Smooth muscle cell (in vitro differentiated cells): ENCODE measurements at regions not wholly inside any gene's neighbourhood (a gene's known extent, or its start where the extent isn't known, plus 50 kb on each side); places are given as distances from the start of the nearest gene placed in this dataset.

ENCODE experiments used
- DNase-seq: peaks from one replicate; lab custom pipeline; 2025; ENCODE audit not compliant: unreplicated experiment; lab: John Stamatoyannopoulos, UW
- H2AFZ ChIP-seq: fragments of 200-600 bp; sonication (generic); 2 replicates; pipeline ENCODE4 v1.6.0; 2016; ENCODE audit warnings: antibody characterized with exemption, low read depth, mild to moderate bottlenecking
- H3F3A ChIP-seq: fragments of 200-600 bp; sonication (generic); 2 replicates; pipeline ENCODE4 v1.6.0; 2017; ENCODE audit warnings: antibody characterized with exemption, low read depth
- H3K27ac ChIP-seq: fragments of 200-600 bp; sonication (generic); 2 replicates; pipeline ENCODE4 v1.5.1; 2016; ENCODE audit warnings: low read depth, mild to moderate bottlenecking
- H3K27me3 ChIP-seq: fragments of 200-600 bp; sonication (generic); 2 replicates; pipeline ENCODE4 v1.6.1; 2016; ENCODE audit warnings: low read depth, mild to moderate bottlenecking
- H3K36me3 ChIP-seq: fragments of 200-600 bp; sonication (generic); 2 replicates; pipeline ENCODE4 v1.5.1; 2016; ENCODE audit warnings: low read depth
- H3K4me1 ChIP-seq: fragments of 200-600 bp; sonication (generic); 2 replicates; pipeline ENCODE4 v1.5.1; 2016; ENCODE audit warnings: low read depth
- H3K4me2 ChIP-seq: fragments of 200-600 bp; sonication (generic); 2 replicates; pipeline ENCODE4 v1.6.0; 2016; ENCODE audit warnings: mild to moderate bottlenecking
- H3K4me3 ChIP-seq: fragments of 200-600 bp; sonication (generic); 2 replicates; pipeline ENCODE4 v1.5.1; 2016; ENCODE audit warnings: mild to moderate bottlenecking
- H3K79me2 ChIP-seq: fragments of 200-600 bp; sonication (generic); 2 replicates; pipeline ENCODE4 v1.6.0; 2016; ENCODE audit warnings: low read depth, mild to moderate bottlenecking
- H3K9ac ChIP-seq: fragments of 200-600 bp; sonication (generic); 2 replicates; pipeline ENCODE4 v1.6.0; 2016; ENCODE audit warnings: low read depth
- H3K9me3 ChIP-seq: fragments of 200-600 bp; sonication (generic); replicated peaks from 2 replicates; pipeline ENCODE4 v1.5.1; 2016; ENCODE audit warnings: low read depth
- H4K20me1 ChIP-seq: fragments of 200-600 bp; sonication (generic); 2 replicates; pipeline ENCODE4 v1.6.0; 2016; ENCODE audit warnings: low read depth
- CTCF ChIP-seq: fragments of 200-600 bp; sonication (generic); IDR thresholded peaks from 2 replicates; pipeline ENCODE4 v1.5.1; 2017; ENCODE audit warnings: borderline replicate concordance, mild to moderate bottlenecking, antibody characterized with exemption; ENCODE audit not compliant: insufficient read depth, poor library complexity, severe bottlenecking
- WGBS: methylation state at CpG from one replicate; pipeline ENCODE4 v1.1.7; 2016; ENCODE audit warnings: low lambda C conversion rate; 5-methylcytosine and 5-hydroxymethylcytosine counted together

- no peaks in the 10 kb centered on the region for H3K36me3 ChIP-seq
- H3K4me3 ChIP-seq: no peak overlapping the region
- H2AFZ ChIP-seq: peak overlapping the region; percentile 13
- 60% methylated on average over 3 of the region's 3 CpGs for WGBS
- H3K79me2 ChIP-seq: no peaks in the 10 kb centered on the region
- no peak for DNase-seq
- H3K9ac ChIP-seq: no peak overlapping the region
- H3K27ac ChIP-seq: no peak overlapping the region
- no peaks in the 10 kb centered on the region for H3F3A ChIP-seq
- no peaks in the 10 kb centered on the region for H4K20me1 ChIP-seq
- peak overlapping the region; percentile 22 for H3K4me2 ChIP-seq
- H3K9me3 ChIP-seq: no peaks in the 10 kb centered on the region
- peaks cover 4% of the 10 kb centered on the region for H3K4me1 ChIP-seq
- H3K27me3 ChIP-seq: no peaks in the 10 kb centered on the region
- TF ChIP-seq CTCF: no peak
These were observed 120.3 kb upstream of the GATA6 start for GRCh38 chr18:22048932-22049615.

- peak overlapping the region; percentile 49 for H3K27ac ChIP-seq
- peaks cover 4% of the 10 kb centered on the region for H3K4me1 ChIP-seq
- WGBS: 64% methylated on average over 12 of the region's 12 CpGs
- H3K79me2 ChIP-seq: no peaks in the 10 kb centered on the region
- no peaks in the 10 kb centered on the region for H3K36me3 ChIP-seq
- peak; percentile 3 for DNase-seq
- no peaks in the 10 kb centered on the region for H4K20me1 ChIP-seq
- no peak for TF ChIP-seq CTCF
- no peaks in the 10 kb centered on the region for H3F3A ChIP-seq
- H3K9me3 ChIP-seq: no peaks in the 10 kb centered on the region
- H3K4me3 ChIP-seq: no peak overlapping the region
- H2AFZ ChIP-seq: no peak overlapping the region
- no peak overlapping the region for H3K9ac ChIP-seq
- no peaks in the 10 kb centered on the region for H3K27me3 ChIP-seq
- H3K4me2 ChIP-seq: no peak overlapping the region
These were observed 116.8 kb upstream of the GATA6 start for GRCh38 chr18:22052405-22053105.

GRCh38 chr18:22055466-22056238 is 113.7 kb upstream of the GATA6 start:
- Histone ChIP-seq H3K79me2 (no peaks in the 10 kb centered on the region), H3K36me3 (no peaks in the 10 kb centered on the region), H3F3A (no peaks in the 10 kb centered on the region), H3K4me1 (peaks cover 6% of the 10 kb centered on the region), H3K4me3 (no peak overlapping the region), H3K9me3 (no peaks in the 10 kb centered on the region), H4K20me1 (no peaks in the 10 kb centered on the region), H2AFZ (no peak overlapping the region), H3K9ac (no peak overlapping the region), H3K27me3 (no peaks in the 10 kb centered on the region), H3K27ac (no peak overlapping the region), H3K4me2 (no peak overlapping the region)
- WGBS: 92% methylated on average over 3 of the region's 3 CpGs
- DNase-seq: no peak
- no peak for TF ChIP-seq CTCF
